Esophagus squamous epithelium (tissue), 4 donors: ENCODE measurements at regions not wholly inside any gene's neighbourhood (a gene's known extent, or its start where the extent isn't known, plus 50 kb on each side); places are given as distances from the start of the nearest gene placed in this dataset.

ENCODE experiments used
- POLR2A ChIP-seq, 4 donors: fragments of 450-650 bp; IDR thresholded peaks; one replicate each; pipeline ENCODE4 v1.6.1; 2017; ENCODE audit warnings: antibody characterized with exemption in 4 of 4, mild to moderate bottlenecking in 4 of 4, moderate library complexity in 3 of 4
- TF ChIP-seq, protein P1 (sequence below), 6 experiments: fragments of 450-650 bp in 4 of 6; fragments of 200-600 bp in 2 of 6; sonication (generic) in 2 of 6; IDR thresholded peaks; one replicate each; pipeline ENCODE4 v1.5.1; 2016 to 2019; ENCODE audit warnings: antibody characterized with exemption in 6 of 6, mild to moderate bottlenecking in 4 of 6, moderate library complexity in 4 of 6

DNA sequence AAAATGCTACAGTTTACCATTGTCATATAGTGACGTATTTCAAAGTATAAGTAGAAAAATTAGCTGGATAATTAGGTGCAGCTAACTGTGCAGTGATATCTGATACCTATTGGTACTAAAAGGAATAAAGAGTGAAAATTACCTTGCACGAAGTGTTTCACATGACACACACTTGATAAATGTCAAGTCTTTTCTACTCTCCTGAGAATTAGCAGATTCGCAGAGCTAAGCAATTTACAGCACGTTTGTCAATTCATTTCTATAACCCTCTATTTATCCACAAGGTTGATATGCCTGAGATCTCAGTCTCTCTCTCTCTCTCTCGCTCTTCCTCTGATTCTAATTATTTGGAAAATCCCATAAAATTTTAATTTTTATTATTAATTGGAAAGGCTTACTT lies 1109.0 kb downstream of the EFNB2 start:
- no peak for TF ChIP-seq POLR2A (IDR thresholded peaks at IDR 0.05)
- TF ChIP-seq, protein P1, sequence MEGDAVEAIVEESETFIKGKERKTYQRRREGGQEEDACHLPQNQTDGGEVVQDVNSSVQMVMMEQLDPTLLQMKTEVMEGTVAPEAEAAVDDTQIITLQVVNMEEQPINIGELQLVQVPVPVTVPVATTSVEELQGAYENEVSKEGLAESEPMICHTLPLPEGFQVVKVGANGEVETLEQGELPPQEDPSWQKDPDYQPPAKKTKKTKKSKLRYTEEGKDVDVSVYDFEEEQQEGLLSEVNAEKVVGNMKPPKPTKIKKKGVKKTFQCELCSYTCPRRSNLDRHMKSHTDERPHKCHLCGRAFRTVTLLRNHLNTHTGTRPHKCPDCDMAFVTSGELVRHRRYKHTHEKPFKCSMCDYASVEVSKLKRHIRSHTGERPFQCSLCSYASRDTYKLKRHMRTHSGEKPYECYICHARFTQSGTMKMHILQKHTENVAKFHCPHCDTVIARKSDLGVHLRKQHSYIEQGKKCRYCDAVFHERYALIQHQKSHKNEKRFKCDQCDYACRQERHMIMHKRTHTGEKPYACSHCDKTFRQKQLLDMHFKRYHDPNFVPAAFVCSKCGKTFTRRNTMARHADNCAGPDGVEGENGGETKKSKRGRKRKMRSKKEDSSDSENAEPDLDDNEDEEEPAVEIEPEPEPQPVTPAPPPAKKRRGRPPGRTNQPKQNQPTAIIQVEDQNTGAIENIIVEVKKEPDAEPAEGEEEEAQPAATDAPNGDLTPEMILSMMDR (IDR thresholded peaks at IDR 0.05) = no peak
